Astrocyte (in vitro differentiated cells and primary cell): ENCODE measurements at regions not wholly inside any gene's neighbourhood (a gene's known extent, or its start where the extent isn't known, plus 50 kb on each side); places are given as distances from the start of the nearest gene placed in this dataset.
A peak's percentile ranks its signal among the peaks of the same experiment; 100 is the strongest.

Experiments
- DNase-seq: peaks from one replicate; pipeline ENCODE4 v3.0.0-alpha.2; 2010; ENCODE audit warnings: low read depth
- FAIRE-seq: peaks from 2 replicates; lab custom pipeline; 2011; peaks lifted over from hg19 to GRCh38; lab: Jason Lieb, UNC
- H2AFZ ChIP-seq: 2 replicates; pipeline ENCODE4 v1.6.0; 2012; ENCODE audit warnings: low read depth, low read length, inconsistent platforms
- H3K27ac ChIP-seq: 2 replicates; pipeline ENCODE4 v1.5.1; 2011; ENCODE audit warnings: low read depth, low read length, inconsistent platforms
- H3K27me3 ChIP-seq: 2 replicates; pipeline ENCODE4 v1.6.0; 2011; ENCODE audit warnings: low read length, inconsistent platforms; ENCODE audit not compliant: insufficient read depth
- H3K36me3 ChIP-seq: 2 replicates; pipeline ENCODE4 v1.5.1; 2011; ENCODE audit warnings: low read length, inconsistent platforms; ENCODE audit not compliant: insufficient read depth
- H3K4me1 ChIP-seq: 2 replicates; pipeline ENCODE4 v1.5.1; 2011; ENCODE audit warnings: low read length, inconsistent platforms; ENCODE audit not compliant: insufficient read depth
- H3K4me2 ChIP-seq: 2 replicates; pipeline ENCODE4 v1.6.0; 2012; ENCODE audit warnings: low read length, inconsistent platforms
- H3K4me3 ChIP-seq: 2 replicates; pipeline ENCODE4 v1.5.1; 2011; ENCODE audit warnings: low read depth, mild to moderate bottlenecking, low read length, inconsistent platforms; ENCODE audit not compliant: insufficient read depth
- H3K79me2 ChIP-seq: 2 replicates; pipeline ENCODE4 v1.6.0; 2012; ENCODE audit warnings: mild to moderate bottlenecking, low read length, inconsistent platforms; ENCODE audit not compliant: insufficient read depth
- H3K9ac ChIP-seq: 2 replicates; pipeline ENCODE4 v1.6.0; 2012; ENCODE audit warnings: mild to moderate bottlenecking, low read length, inconsistent platforms
- H3K9me3 ChIP-seq: 2 replicates; pipeline ENCODE4 v1.5.1; 2012; ENCODE audit warnings: low read depth, mild to moderate bottlenecking, low read length, inconsistent platforms; ENCODE audit not compliant: insufficient read depth
- H4K20me1 ChIP-seq: 2 replicates; pipeline ENCODE4 v1.6.0; 2012; ENCODE audit warnings: low read length, inconsistent platforms; ENCODE audit not compliant: insufficient read depth
- H3K27ac Mint-ChIP-seq: one replicate; pipeline ENCODE4 v1.8.0; 2021; ENCODE audit warnings: mild to moderate bottlenecking, mixed read lengths; ENCODE audit not compliant: unreplicated experiment
- H3K27me3 Mint-ChIP-seq: one replicate; pipeline ENCODE4 v1.8.0; 2021; ENCODE audit warnings: low read depth, mixed read lengths; ENCODE audit not compliant: unreplicated experiment
- H3K36me3 Mint-ChIP-seq: one replicate; pipeline ENCODE4 v1.8.0; 2021; ENCODE audit warnings: low read depth, mixed read lengths; ENCODE audit not compliant: unreplicated experiment
- H3K4me1 Mint-ChIP-seq: one replicate; pipeline ENCODE4 v1.8.0; 2021; ENCODE audit warnings: low read depth, mixed read lengths; ENCODE audit not compliant: unreplicated experiment
- H3K4me3 Mint-ChIP-seq: one replicate; pipeline ENCODE4 v1.8.0; 2021; ENCODE audit warnings: mild to moderate bottlenecking, moderate library complexity, mixed read lengths; ENCODE audit not compliant: unreplicated experiment
- H3K9me3 Mint-ChIP-seq: one replicate; pipeline ENCODE4 v1.8.0; 2021; ENCODE audit warnings: mild to moderate bottlenecking, mixed read lengths; ENCODE audit not compliant: unreplicated experiment
- EZH2 ChIP-seq: IDR thresholded peaks from 2 replicates; pipeline ENCODE4 v1.6.1; 2012; ENCODE audit warnings: mild to moderate bottlenecking, low read length, inconsistent platforms; ENCODE audit not compliant: insufficient read depth
- TF ChIP-seq, protein P1 (sequence below): IDR thresholded peaks from 2 replicates; pipeline ENCODE4 v1.5.1; 2011; ENCODE audit warnings: low read depth, mild to moderate bottlenecking, inconsistent platforms, low read length, moderate library complexity; ENCODE audit not compliant: insufficient read depth

- H3K9me3 Mint-ChIP-seq = peaks cover 2% of the 10 kb centered on the region
- Histone ChIP-seq H3K4me3 (no peak overlapping the region), H3K79me2 (no peaks in the 10 kb centered on the region), H3K27ac (no peak overlapping the region), H2AFZ (no peak overlapping the region), H3K4me2 (no peak overlapping the region), H3K9ac (no peak overlapping the region), H3K36me3 (no peaks in the 10 kb centered on the region), H3K27me3 (no peaks in the 10 kb centered on the region), H3K9me3 (no peaks in the 10 kb centered on the region), H4K20me1 (no peaks in the 10 kb centered on the region), H3K4me1 (peaks cover 6% of the 10 kb centered on the region)
- H3K27ac Mint-ChIP-seq = no peak overlapping the region
- FAIRE-seq = no peak
- no peak for TF ChIP-seq EZH2
- TF ChIP-seq, protein P1, sequence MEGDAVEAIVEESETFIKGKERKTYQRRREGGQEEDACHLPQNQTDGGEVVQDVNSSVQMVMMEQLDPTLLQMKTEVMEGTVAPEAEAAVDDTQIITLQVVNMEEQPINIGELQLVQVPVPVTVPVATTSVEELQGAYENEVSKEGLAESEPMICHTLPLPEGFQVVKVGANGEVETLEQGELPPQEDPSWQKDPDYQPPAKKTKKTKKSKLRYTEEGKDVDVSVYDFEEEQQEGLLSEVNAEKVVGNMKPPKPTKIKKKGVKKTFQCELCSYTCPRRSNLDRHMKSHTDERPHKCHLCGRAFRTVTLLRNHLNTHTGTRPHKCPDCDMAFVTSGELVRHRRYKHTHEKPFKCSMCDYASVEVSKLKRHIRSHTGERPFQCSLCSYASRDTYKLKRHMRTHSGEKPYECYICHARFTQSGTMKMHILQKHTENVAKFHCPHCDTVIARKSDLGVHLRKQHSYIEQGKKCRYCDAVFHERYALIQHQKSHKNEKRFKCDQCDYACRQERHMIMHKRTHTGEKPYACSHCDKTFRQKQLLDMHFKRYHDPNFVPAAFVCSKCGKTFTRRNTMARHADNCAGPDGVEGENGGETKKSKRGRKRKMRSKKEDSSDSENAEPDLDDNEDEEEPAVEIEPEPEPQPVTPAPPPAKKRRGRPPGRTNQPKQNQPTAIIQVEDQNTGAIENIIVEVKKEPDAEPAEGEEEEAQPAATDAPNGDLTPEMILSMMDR = no peak
- DNase-seq = no peak
- no peaks in the 10 kb centered on the region for H3K36me3 Mint-ChIP-seq
- peaks cover 4% of the 10 kb centered on the region for H3K4me1 Mint-ChIP-seq
- no peaks in the 10 kb centered on the region for H3K27me3 Mint-ChIP-seq
- H3K4me3 Mint-ChIP-seq = no peak overlapping the region
Observed at GRCh38 chr14:54168489-54168888, 211.9 kb upstream of the BMP4 start.

GRCh38 chr14:54169254-54169924, 212.8 kb upstream of the BMP4 start:
- H2AFZ ChIP-seq = no peak overlapping the region
- no peak for TF ChIP-seq EZH2
- TF ChIP-seq, protein P1 = no peak
- Mint-ChIP-seq H3K4me3 (no peak overlapping the region), H3K27ac (no peak overlapping the region), H3K9me3 (peaks cover 2% of the 10 kb centered on the region), H3K27me3 (no peaks in the 10 kb centered on the region), H3K4me1 (peaks cover 6% of the 10 kb centered on the region), H3K36me3 (no peaks in the 10 kb centered on the region)
- H3K27me3 ChIP-seq = no peaks in the 10 kb centered on the region
- H3K4me1 ChIP-seq = peaks cover 6% of the 10 kb centered on the region
- no peaks in the 10 kb centered on the region for H4K20me1 ChIP-seq
- no peaks in the 10 kb centered on the region for H3K9me3 ChIP-seq
- no peak overlapping the region for H3K4me2 ChIP-seq
- no peak overlapping the region for H3K27ac ChIP-seq
- no peaks in the 10 kb centered on the region for H3K79me2 ChIP-seq
- FAIRE-seq (no peak), DNase-seq (peak; percentile 18)
- no peak overlapping the region for H3K4me3 ChIP-seq
- no peak overlapping the region for H3K9ac ChIP-seq
- H3K36me3 ChIP-seq = no peaks in the 10 kb centered on the region

GRCh38 chr14:54170301-54170700, 213.7 kb upstream of the BMP4 start:
- H3K9me3 ChIP-seq = no peaks in the 10 kb centered on the region
- H3K36me3 ChIP-seq = no peaks in the 10 kb centered on the region
- peaks cover 6% of the 10 kb centered on the region for H3K4me1 ChIP-seq
- H3K27me3 ChIP-seq = no peaks in the 10 kb centered on the region
- DNase-seq (no peak), FAIRE-seq (no peak)
- H4K20me1 ChIP-seq = no peaks in the 10 kb centered on the region
- H3K4me3 ChIP-seq = no peak overlapping the region
- no peaks in the 10 kb centered on the region for H3K36me3 Mint-ChIP-seq
- peaks cover 2% of the 10 kb centered on the region for H3K9me3 Mint-ChIP-seq
- H3K27ac ChIP-seq = no peak overlapping the region
- peaks cover 12% of the 10 kb centered on the region for H3K4me1 Mint-ChIP-seq
- no peak overlapping the region for H3K4me2 ChIP-seq
- no peaks in the 10 kb centered on the region for H3K27me3 Mint-ChIP-seq
- TF ChIP-seq EZH2 = no peak
- TF ChIP-seq, protein P1 = no peak
- H3K27ac Mint-ChIP-seq = no peak overlapping the region
- no peak overlapping the region for H3K4me3 Mint-ChIP-seq
- H3K9ac ChIP-seq = no peak overlapping the region
- H2AFZ ChIP-seq = no peak overlapping the region
- no peaks in the 10 kb centered on the region for H3K79me2 ChIP-seq
